IPS-NIHi7 (cell line): ENCODE measurements at regions not wholly inside any gene's neighbourhood (a gene's known extent, or its start where the extent isn't known, plus 50 kb on each side); places are given as distances from the start of the nearest gene placed in this dataset.

Experiments used
- DNase-seq: peaks from one replicate; pipeline ENCODE4 v3.0.0; 2012; ENCODE audit warnings: mixed read lengths; ENCODE audit errors: extremely low spot score

DNA sequence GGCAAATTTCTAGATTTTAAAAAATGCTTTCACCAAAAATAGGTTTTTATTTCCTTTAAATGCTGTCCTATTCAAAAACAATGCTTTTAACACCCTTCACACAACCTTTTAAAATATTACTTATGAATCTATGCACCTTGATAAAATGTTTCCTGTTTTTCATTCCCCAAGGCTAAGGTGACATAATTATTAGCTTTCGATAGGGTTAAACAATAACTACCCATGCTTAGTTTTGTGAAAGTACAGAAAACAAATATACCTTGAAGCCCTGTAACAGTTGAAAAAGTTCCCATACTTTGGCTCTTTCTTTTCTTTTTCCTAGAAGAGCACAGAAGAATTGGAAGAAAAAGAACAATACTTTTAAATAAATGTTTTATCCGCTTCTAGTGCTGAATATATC is 54.9 kb upstream of the ITPRID2 start:
- no peak for DNase-seq

GRCh38 chr2:181837563-181837962 is 54.0 kb upstream of the ITPRID2 start:
- no peak for DNase-seq

GRCh38 chr2:181839811-181840210 is 51.7 kb upstream of the ITPRID2 start:
- no peak for DNase-seq

GRCh38 chr2:181841079-181841478 is 50.5 kb upstream of the ITPRID2 start:
- no peak for DNase-seq
